ENCODE measurements at regions not wholly inside any gene's neighbourhood (a gene's known extent, or its start where the extent isn't known, plus 50 kb on each side); places are given as distances from the start of the nearest gene placed in this dataset.

- Histone ChIP-seq H3K27me3 (ENCODE audit: control insufficient read depth in 2 of 2, insufficient read depth in 2 of 2, low read length in 2 of 2) (no peaks in the 10 kb centered on the region; a peak in 1 of 5 replicates), H3K9me1 (ENCODE audit: control insufficient read depth, insufficient read depth, low read length) (no peaks in the 10 kb centered on the region), H4K20me1 (replicated peaks; ENCODE audit: control insufficient read depth, insufficient read depth, low read length) (no peaks in the 10 kb centered on the region; the same call in 1 of the 2 replicates), H2AFZ (ENCODE audit: low read depth, low read length) (no peak overlapping the region), H3K27ac (ENCODE audit: extremely low read depth, low read depth, low read length) (no peak overlapping the region), H3K4me2 (ENCODE audit: insufficient read depth, low read length) (no peak overlapping the region), H3K4me1 (replicated peaks in 1 of 2; ENCODE audit: control insufficient read depth in 2 of 2, insufficient read depth in 2 of 2, low read length in 2 of 2) (no peaks in the 10 kb centered on the region), H3K9me3 (replicated peaks; ENCODE audit: control insufficient read depth, insufficient read depth, low read depth, low read length) (no peaks in the 10 kb centered on the region), H3K4me3 (no peak overlapping the region), H3K36me3 (ENCODE audit: control insufficient read depth, insufficient read depth, low read length) (no peaks in the 10 kb centered on the region), H3K79me2 (ENCODE audit: control insufficient read depth, insufficient read depth, low read length) (no peaks in the 10 kb centered on the region), H3K9ac (ENCODE audit: insufficient read depth in 1 of 2, low read depth in 2 of 2, low read length in 2 of 2) (no peak overlapping the region)
- no TSS peak for BruUV-seq (replicated peaks)
- WGBS (ENCODE audit: insufficient coverage, low coverage, missing lambda C conversion rate), result 0% methylated on average over 3 of the region's 3 CpGs
- FAIRE-seq (no peak), ATAC-seq (no peak), DNase-seq (ENCODE audit: extremely low read depth in 1 of 4, low spot score in 3 of 4) (no peak)
- CTCF ChIA-PET (ENCODE audit: low intra/inter-chr PET ratio), result no interaction called here
- TF ChIP-seq STAT5B (CRISPR knock-in tag; IDR thresholded peaks at IDR 0.05) (no peak), ZNF224 (CRISPR knock-in tag; IDR thresholded peaks at IDR 0.05) (no peak), RBM17 (IDR thresholded peaks at IDR 0.05; ENCODE audit: borderline replicate concordance, low read depth, low read length) (no peak), ZNF197 (CRISPR knock-in tag; IDR thresholded peaks at IDR 0.05; ENCODE audit: low read depth) (no peak), DACH1 (IDR thresholded peaks at IDR 0.05; ENCODE audit: partially characterized antibody) (no peak), MCM3 (IDR thresholded peaks at IDR 0.05) (no peak), ZBTB2 (IDR thresholded peaks at IDR 0.05) (no peak), CTBP1 (IDR thresholded peaks at IDR 0.05; ENCODE audit: borderline replicate concordance) (no peak), TBP (optimal IDR thresholded peaks at IDR 0.05; ENCODE audit: low read depth, low read length) (no peak), ZNF282 (CRISPR knock-in tag; IDR thresholded peaks at IDR 0.05) (no peak), ZNF12 (CRISPR knock-in tag; IDR thresholded peaks at IDR 0.05) (no peak), RBM22 (IDR thresholded peaks at IDR 0.05; ENCODE audit: low read depth, low read length, poor library complexity, severe bottlenecking) (no peak), ESRRA (IDR thresholded peaks at IDR 0.05; ENCODE audit: borderline replicate concordance, low read depth) (no peak), ZNF140 (CRISPR knock-in tag; IDR thresholded peaks at IDR 0.05) (no peak), CEBPB (tag; IDR thresholded peaks at IDR 0.05) (no peak), RFX1 (IDR thresholded peaks at IDR 0.05) (no peak), U2AF2 (optimal IDR thresholded peaks at IDR 0.05; ENCODE audit: low read depth, low read length) (no peak), ETV6 (IDR thresholded peaks at IDR 0.05; ENCODE audit: borderline replicate concordance in 1 of 2, low read depth in 2 of 2, low read length in 1 of 2) (no peak), ETV6 (CRISPR knock-in tag; IDR thresholded peaks at IDR 0.05; ENCODE audit: borderline replicate concordance) (no peak)
- POLR2A ChIA-PET, result no interaction called here
- intact Hi-C loops (cut with micrococcal nuclease), result no loop called here
- in situ Hi-C loops (cut with MboI), result no loop called here
Observed at GRCh38 chr7:28276298-28276697, 95.7 kb upstream of the JAZF1 start.
